Omental fat pad (tissue), 3 donors: ENCODE measurements at regions not wholly inside any gene's neighbourhood (a gene's known extent, or its start where the extent isn't known, plus 50 kb on each side); places are given as distances from the start of the nearest gene placed in this dataset.

Source experiments
- ATAC-seq: fragments of 150-250 bp; one replicate; pipeline ENCODE4 v1.9.1; 2016; ENCODE audit warnings: mild to moderate bottlenecking, moderate library complexity; ENCODE audit not compliant: low FRiP score
- DNase-seq: peaks from one replicate; pipeline ENCODE4 v3.0.0-alpha.2; 2019; ENCODE audit warnings: low spot score
- TF ChIP-seq, protein P1 (sequence below), 3 donors: fragments of 450-650 bp; IDR thresholded peaks; one replicate each; pipeline ENCODE4 v1.5.1; 2016 to 2017; ENCODE audit warnings: antibody characterized with exemption in 3 of 3, mild to moderate bottlenecking in 3 of 3, moderate library complexity in 2 of 3

- TF ChIP-seq, protein P1, sequence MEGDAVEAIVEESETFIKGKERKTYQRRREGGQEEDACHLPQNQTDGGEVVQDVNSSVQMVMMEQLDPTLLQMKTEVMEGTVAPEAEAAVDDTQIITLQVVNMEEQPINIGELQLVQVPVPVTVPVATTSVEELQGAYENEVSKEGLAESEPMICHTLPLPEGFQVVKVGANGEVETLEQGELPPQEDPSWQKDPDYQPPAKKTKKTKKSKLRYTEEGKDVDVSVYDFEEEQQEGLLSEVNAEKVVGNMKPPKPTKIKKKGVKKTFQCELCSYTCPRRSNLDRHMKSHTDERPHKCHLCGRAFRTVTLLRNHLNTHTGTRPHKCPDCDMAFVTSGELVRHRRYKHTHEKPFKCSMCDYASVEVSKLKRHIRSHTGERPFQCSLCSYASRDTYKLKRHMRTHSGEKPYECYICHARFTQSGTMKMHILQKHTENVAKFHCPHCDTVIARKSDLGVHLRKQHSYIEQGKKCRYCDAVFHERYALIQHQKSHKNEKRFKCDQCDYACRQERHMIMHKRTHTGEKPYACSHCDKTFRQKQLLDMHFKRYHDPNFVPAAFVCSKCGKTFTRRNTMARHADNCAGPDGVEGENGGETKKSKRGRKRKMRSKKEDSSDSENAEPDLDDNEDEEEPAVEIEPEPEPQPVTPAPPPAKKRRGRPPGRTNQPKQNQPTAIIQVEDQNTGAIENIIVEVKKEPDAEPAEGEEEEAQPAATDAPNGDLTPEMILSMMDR (IDR thresholded peaks at IDR 0.05) = no peak
- DNase-seq (no peak), ATAC-seq (no peak)
Measured at GRCh38 chr5:105392710-105393149, 1830.1 kb upstream of the NUDT12 start.

GRCh38 chr5:105392122-105392709, 1829.6 kb upstream of the NUDT12 start:
- TF ChIP-seq, protein P1 (IDR thresholded peaks at IDR 0.05) = no peak
- DNase-seq = no peak
- ATAC-seq = no peak

GRCh38 chr5:105380126-105380525, 1817.5 kb upstream of the NUDT12 start:
- TF ChIP-seq, protein P1 (IDR thresholded peaks at IDR 0.05) = no peak
- ATAC-seq (no peak), DNase-seq (no peak)

- TF ChIP-seq, protein P1 (IDR thresholded peaks at IDR 0.05) = no peak
- ATAC-seq (no peak), DNase-seq (no peak)
Measured at GRCh38 chr5:105371169-105371568, 1808.6 kb upstream of the NUDT12 start.

DNA sequence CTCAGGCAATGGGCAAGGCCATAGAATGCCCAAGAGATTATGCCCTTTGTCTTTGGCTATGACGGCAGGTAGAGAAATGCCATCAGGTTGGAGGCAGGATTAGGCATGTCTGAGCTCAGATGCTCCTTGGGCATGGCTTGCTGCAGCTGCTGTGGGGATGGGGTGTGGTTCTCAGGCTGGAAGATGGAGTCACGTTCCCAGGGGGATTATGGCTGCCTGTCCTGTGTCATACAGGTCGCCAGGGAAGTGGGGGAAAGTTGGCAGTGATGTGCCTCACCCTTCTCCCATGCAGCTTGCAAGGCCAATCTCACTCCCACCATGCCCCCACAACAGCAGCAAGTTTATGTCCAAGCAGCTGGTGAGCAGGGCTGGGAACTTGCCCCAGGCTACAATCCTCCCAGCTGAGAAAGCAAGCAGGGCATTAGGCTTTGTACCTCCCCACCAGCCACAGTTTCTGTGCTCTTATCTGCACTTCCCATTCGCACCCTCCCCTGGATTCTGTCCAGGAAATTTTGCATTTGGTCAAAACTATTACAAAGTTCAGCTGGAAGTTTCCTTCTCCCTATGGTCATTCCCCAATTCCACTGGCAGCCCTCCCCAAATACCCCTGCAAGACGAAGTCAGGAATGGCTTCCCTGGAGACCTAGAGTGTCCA, 1788.0 kb upstream of the NUDT12 start:
- TF ChIP-seq, protein P1 (IDR thresholded peaks at IDR 0.05) = no peak
- ATAC-seq = no peak

DNA sequence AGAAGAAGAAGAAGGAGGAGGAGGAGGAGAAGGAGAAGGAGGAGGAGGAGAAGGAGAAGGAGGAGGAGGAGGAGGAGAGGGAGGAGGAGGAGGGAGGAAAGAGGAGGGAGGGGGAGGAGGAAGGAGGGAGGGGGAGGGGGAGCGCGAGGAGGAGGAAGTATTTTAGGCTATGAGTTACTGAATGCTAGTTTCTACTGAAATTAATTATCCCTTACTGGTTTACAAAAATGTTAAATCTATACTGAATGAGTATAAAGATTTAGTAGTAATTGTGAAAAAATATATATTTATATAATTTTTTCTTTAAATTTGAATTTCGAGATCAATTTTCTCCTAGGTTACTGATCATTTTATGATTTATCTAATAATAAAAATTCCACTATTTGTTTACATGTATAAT, 1769.0 kb upstream of the NUDT12 start:
- TF ChIP-seq, protein P1 (IDR thresholded peaks at IDR 0.05) = no peak
- no peak for ATAC-seq
- no peak for DNase-seq

More for the DNA sequence above, 1788.0 kb upstream of the NUDT12 start:
- DNase-seq = no peak

DNA sequence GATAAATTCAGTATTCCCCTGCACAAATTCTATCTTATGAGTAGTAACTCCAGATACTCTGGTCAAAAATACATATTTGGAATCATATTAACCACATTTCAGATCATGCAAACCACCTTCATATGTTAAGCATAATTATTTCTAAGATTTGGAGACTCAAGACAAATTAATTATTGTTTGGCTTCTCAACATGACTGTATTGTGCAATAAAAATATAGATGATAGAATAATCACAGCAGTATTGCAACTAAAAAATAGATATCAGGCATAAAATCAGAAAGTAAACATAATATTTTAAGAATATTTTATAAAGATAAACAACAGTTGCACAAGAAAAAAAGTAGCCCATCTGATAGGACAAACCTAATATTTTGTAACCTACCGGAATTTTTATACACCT, 1767.6 kb upstream of the NUDT12 start:
- ATAC-seq (no peak), DNase-seq (no peak)
- TF ChIP-seq, protein P1 (IDR thresholded peaks at IDR 0.05) = no peak
